SHP77 treated with DMSO at 0.1 percent for 48 hours (cell line): ENCODE measurements at regions not wholly inside any gene's neighbourhood (a gene's known extent, or its start where the extent isn't known, plus 50 kb on each side); places are given as distances from the start of the nearest gene placed in this dataset.
A peak's percentile ranks its signal among the peaks of the same experiment; 100 is the strongest.

Experiments
- DNase-seq: peaks from one replicate; lab custom pipeline; 2025; lab: John Stamatoyannopoulos, UW

DNA sequence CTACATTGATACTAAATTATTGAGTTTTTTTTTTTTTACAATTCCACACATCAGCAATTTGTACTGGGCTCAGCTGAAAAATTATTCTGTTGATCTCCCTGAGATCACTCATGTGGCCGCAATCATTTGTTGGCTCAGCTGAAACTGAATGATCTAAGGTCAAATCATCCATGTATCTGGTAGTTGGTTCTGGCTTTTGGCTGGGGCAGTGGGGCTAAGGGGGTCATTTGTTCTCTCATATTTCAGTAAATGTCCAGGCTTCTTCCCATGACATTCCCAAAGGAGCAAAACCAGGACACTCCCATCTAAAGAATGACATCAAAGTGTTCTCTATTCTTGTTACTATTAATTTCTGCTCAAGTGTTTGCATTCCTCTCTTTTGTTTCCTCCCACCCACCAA is 806.7 kb upstream of the ADGRL2 start:
- DNase-seq: no peak

DNA sequence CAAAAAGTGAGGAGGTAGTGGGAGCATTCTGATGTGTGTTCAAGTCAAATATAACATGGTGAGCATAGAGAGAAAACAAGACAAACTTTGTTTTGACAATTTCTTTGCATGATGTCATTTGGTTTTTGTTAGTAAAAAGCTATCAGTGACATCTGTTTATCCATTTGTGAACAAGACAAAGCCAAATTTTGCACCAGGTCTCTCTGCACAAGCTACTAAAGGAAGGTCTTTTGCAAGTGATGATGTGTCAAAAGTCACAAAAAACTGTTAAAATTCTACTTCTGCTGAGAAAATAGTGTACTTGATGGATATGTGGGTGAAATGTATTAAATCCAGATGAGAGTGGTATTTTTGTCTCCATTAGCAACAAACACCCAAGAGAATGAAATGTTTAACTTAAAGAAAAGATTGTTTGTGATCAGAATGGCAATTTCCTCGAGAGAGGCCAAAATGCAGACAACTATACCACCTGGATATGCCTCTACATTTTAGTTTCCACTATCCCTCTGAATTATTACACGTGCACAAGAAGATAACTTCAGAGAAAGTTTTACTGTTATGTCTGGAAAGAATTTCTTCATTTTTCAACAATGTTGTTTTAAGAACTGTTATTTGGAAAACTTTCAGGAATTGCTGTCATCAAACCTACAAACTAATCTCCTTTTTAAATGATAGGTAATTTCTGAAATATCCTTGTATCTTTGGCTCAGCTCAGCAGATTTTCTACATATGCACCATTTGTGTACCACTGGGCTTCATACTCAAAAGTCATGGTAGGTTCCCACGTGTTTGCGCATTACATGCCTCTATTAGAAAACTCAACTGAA is 807.4 kb upstream of the ADGRL2 start:
- DNase-seq: no peak

- no peak for DNase-seq
These were observed 811.3 kb upstream of the ADGRL2 start for GRCh38 chr1:80989455-80989854.

DNA sequence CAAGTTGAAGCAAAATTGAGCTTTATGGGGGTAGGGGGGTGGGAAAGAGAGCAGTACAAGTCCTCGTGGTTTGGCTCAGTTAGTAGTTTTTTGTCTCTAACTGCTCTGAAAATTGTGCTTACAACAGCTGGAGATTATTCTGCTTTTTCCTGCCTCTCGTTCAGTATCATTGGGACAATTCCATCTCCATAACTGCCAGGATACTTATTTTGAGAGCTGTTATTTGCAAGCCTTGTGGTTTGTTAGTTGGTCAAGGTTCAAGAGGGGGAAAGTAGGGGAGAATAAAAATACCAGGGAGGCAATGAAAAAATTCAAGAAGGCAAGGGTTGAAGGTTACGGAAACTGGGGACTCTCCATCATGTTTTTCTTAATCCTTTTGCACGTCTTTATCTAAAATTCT is 811.8 kb upstream of the ADGRL2 start:
- no peak for DNase-seq

DNA sequence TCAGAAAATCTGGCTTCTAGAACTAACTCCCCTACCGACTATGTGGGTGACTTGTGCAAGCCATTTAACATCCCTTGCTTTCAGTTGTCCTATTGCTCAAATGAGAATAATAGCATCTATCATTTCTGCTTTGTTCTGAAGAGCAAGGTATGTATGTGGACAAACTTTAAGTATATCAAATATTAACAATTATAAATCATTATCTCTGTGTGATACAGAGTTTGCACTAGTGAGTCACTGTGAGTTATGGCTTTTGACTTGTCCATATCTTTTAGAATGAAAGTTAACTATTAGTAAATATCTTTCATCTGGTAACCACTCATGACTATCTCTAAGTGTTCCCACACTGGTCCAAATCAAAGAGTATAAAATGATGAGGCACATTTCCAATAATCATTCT is 812.9 kb upstream of the ADGRL2 start:
- DNase-seq: no peak

DNA sequence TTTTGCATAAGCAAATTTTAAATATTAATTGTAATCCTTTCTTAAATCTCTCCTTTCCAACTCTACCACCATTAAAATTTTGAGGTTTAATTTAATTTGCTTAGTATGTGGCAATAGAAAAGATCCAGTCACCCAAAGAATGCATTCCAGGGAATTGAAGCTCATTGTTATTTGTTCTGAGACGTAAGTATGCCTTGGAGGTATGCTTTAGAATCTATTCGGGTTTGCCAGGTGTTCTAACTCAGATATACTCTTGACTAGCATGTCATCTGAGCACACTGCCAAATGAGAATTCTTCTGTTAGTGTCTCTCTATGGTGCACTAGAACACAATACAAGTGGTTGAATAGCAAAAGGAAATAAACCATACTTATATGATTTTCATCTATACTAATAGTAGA is 813.6 kb upstream of the ADGRL2 start:
- DNase-seq: no peak

DNA sequence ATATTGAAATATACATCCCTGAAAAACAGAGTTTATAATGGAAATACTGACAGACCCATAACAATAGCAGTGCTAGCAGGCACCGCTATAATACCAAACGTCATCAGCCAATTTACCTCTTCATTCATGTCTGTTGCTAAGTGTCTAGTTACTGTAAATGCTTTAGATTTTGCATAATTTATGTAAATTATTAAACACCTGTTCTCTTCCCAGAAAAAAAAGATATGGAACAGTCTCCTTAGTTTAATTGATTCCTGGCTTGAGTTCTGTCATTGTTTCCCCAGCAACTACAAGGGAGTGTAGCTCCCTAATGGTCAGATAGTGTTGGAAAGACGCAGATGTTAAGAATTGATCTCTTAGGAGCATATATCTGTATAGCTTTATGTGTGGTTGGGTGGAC is 817.9 kb upstream of the ADGRL2 start:
- DNase-seq: no peak

DNA sequence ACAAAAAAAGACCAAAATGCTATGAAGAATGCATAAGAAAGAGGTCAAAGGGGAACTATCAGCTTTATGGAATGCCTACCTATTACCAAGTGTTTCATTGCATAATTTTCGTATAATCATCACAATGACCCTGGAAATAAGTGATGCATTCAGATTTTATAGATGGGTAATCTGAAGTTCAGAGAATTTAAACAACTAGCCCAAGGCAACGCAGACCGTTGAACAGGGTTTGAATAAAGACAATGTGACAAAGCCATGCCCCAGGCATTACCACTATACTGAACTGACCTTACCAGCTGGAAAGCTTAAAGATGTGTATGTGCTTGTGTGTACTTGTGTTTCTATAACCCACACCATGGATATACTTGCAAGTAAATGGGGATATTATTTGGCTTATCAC is 827.6 kb upstream of the ADGRL2 start:
- DNase-seq: no peak

DNA sequence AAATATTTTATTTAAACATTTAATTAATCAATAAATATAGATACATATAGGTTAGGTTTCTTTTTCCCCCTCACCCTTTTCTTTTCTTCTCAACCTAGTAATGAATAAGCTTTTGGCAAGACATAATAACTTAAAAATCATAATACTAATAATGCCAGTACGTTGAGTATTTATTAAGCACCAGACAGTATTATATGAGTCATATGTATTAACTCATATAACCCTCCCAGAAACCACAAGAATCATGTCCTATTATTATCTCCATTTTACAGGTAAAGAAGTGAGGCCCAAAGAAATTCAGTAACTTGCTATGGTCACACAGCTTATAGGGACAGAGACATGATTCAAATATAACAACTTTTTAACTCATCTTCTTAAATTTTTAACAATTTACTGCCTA is 834.5 kb upstream of the ADGRL2 start:
- DNase-seq: no peak

GRCh38 chr1:80962564-80962963 is 838.2 kb upstream of the ADGRL2 start:
- DNase-seq: no peak

DNA sequence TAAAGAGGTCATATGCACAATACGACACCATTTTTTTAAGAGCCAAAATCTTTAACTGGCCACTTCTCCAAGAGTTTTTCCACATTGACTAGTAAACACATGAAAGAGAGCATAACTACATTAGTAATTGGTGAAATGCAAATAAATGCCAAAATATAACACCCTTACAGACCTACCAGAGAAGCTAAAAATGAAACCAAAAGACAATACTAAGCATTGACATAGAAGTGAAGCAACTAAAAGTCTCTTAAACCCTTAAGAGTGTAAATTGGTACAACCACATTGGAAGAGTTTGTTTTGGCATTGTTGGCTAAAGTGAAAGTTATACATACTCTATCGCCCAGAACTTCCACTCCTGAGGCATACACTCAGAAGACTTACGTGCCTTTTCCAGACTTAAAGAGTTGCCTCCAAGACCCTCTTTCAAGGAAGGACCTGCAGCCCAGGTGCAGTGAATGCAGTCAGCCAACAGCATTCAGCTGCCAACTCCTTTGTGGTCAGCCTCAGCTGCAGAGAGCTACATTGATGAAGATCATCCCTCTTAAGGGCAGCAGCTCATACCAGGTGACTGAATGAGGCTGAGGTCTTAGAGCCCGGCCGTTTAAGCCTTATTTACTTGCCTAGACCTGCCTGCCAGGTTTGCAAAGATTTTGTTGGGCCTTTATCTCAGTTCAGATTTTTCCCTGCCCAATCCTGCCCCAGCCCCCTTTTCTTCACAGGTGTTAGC is 839.1 kb upstream of the ADGRL2 start:
- DNase-seq: peak; percentile 76

- peak; percentile 32 for DNase-seq
These were observed 867.4 kb upstream of the ADGRL2 start for GRCh38 chr1:80933346-80933745.

GRCh38 chr1:80931178-80931577 is 869.6 kb upstream of the ADGRL2 start:
- no peak for DNase-seq

GRCh38 chr1:80929868-80930508 is 870.7 kb upstream of the ADGRL2 start:
- DNase-seq: no peak

DNA sequence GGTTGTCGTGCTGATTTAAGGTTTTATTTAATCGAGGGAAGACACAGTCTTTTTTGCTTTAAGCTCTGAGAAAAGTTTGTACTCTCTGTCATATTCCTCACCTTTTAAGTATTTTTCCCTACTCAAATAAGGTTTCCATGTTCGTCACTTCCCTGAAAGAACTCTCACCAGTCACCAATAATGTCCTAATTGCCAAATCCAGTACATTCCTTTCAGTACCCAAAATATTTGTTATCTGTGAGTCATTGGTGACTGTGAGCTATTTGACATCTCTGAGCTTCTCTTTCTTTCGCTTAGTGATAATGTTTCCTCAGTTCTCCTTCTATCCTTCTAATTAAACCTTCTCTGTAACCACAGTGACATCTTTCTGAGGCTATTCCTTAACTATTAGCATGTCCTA is 874.2 kb upstream of the ADGRL2 start:
- DNase-seq: no peak

DNA sequence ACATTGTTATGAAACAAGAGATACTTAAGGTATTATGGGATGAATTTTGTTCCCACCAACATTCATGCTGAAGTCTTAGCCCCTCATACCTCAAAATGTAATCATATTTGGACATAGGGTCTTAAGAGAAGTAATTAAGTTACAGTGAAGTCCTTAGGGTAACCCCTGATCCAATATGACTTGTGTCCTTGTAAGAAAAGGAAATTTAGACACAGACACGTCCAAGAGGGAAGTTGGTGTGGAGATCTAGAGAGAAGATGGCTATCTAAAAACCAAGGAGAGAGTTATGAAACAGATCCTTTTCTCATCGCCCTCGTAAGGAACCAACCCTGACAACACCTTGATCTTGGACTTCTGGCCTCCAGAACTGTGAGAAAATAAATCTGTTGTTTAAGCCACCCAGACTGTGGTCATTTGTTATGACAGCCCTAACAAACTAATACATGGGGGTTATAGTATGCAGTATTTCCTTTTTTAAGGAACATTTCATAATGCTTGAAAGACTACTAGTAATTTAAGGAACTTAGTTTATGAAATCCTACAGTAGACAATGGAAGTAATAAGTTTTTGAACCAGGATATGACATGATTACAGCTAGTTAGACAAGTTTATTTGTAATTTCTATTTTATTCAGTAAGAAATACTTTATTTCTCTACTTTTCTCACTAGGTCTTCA is 875.5 kb upstream of the ADGRL2 start:
- no peak for DNase-seq

DNA sequence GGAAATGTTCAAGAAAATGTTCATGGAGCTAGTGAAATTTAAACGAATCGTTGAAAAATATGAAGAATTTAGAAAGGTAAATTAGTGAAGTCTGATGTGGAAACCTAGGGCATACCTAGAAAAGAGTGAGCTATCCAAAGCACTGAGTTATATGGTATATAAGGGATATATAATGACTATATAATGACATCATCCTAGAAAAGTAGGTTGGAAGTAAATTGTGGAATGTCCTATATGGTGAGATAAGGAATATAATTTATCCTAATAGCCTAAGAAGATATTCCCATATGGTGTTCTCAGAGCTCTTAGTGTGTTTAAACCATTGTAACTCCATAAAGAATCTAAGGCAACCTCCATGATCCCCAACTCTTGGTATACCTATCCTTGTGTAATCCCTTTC is 876.4 kb upstream of the ADGRL2 start:
- no peak for DNase-seq

DNA sequence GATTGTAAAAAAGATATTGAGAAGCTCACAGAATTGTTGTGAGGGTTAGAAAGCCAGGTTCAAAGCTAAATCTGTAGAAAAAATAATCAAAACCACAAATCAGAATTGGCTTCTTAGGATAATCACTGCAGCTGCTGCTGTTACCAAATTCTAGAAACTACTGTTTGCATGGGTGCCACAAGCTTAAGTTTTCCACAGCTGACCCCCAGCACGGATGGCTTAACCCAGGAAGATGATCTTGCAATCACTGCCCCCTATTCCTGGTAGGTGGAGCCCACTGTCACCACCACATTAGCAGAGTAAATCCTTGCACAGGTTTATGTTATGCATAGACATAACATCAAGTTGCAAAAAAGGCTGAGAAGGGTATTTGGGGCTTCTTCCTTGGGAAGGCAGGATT is 877.8 kb upstream of the ADGRL2 start:
- no peak for DNase-seq

DNA sequence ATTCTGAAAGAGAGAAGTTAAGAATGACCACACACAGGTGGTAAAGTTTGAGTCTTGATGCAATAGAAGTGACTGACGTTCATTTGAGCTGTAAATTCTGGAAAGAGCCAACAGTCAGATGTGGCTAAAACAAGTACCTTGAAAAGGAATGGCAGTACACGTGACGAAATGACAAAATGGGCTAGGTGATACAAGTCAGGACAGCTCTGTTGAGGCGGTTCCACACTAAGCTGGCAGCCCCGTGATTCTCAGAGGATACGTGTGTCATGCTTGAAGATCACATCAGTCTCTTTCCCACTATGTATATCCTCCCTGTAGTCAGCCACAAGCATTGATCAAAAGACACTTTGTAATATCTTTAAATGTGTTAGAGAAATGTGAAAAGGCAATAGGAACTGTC is 881.3 kb upstream of the ADGRL2 start:
- DNase-seq: no peak

GRCh38 chr1:80918380-80918779 is 882.4 kb upstream of the ADGRL2 start:
- DNase-seq: no peak

DNA sequence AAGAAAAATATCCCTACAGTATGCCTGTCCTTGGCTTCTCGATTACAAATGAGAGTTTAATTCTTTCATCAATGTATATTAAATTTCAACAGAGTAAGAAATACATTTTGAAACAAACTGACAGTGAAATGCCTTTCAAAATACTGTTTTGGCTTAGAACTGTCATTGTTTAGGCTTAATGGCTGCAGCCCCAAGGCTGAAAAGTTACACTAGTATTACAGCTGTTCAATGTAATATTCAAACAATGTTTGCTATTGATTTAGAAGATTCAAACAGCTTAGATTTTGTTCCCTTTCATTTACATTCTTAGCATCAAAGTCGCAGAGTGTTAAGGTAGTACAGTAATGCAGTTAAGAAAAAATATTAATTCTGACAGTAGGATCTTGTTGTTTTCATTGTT is 882.9 kb upstream of the ADGRL2 start:
- DNase-seq: no peak

DNA sequence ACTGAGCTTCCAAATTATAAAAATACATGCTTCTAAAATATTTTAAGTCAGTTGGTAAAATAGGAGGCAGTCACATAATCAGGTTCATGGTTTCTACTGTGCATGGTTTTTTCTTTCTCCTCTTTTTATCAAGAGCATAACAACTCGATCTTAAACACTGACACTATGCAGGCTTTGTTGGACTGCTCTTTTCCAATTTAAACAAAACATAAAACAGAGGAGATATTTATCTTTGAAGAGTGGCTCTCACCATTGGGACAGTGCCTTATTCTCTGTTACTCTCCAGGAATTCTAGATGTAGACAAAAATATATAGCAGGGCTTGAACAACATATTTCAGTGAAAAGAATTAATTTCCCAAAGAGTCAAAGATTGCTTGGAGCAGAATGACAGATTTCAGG is 883.5 kb upstream of the ADGRL2 start:
- DNase-seq: no peak

DNA sequence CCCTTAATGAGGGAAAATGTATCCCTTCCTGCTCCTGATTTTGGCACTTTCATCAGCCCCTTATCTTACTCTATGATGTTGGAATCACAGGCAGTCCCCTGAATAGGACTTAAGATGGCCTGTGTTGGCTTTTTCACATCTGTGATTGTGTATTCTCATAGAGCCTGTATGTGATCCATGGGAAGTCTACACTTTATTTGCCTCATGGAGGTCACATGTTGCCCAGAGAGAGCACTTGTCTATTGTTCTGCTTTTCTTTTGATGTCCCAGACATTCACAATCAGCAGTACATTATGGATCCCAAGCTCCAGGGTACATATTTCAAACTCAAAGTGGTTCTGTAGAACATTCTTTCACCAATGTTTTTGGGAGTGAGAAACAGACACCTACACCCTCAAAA is 885.2 kb upstream of the ADGRL2 start:
- no peak for DNase-seq
